Activated gamma-delta T cell (primary cell): ENCODE measurements at regions not wholly inside any gene's neighbourhood (a gene's known extent, or its start where the extent isn't known, plus 50 kb on each side); places are given as distances from the start of the nearest gene placed in this dataset.

Source experiments
- DNase-seq: peaks from one replicate; lab custom pipeline; 2025; lab: John Stamatoyannopoulos, UW

- DNase-seq: no peak
Observed at GRCh38 chr12:127726671-127727315, 540.2 kb upstream of the TMEM132C start.

- DNase-seq: no peak
Observed at GRCh38 chr12:127728285-127728684, 538.7 kb upstream of the TMEM132C start.

- no peak for DNase-seq
Observed at GRCh38 chr12:127728729-127729128, 538.2 kb upstream of the TMEM132C start.

GRCh38 chr12:127729381-127729780 lies 537.6 kb upstream of the TMEM132C start:
- DNase-seq: no peak

- DNase-seq: no peak
Observed at GRCh38 chr12:127731657-127732056, 535.3 kb upstream of the TMEM132C start.

DNA sequence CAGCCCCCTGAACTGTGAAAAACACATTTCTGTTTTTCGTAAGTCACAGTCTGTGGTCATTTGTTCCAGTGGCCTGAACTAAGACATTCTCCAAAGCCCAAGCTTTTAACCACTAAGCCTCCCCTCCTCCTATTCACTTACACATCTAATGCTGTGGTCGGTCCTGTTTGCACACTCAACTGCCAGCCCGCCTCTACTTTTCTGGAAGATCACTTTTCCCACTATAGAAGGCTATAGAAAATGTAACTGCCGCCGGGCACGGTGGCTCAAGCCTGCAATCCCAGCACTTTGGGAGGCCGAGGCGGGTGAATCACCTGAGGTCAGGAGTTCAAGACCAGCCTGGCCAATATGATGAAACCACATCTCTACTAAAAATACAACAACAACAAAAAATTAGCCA lies 524.7 kb upstream of the TMEM132C start:
- DNase-seq: no peak

DNA sequence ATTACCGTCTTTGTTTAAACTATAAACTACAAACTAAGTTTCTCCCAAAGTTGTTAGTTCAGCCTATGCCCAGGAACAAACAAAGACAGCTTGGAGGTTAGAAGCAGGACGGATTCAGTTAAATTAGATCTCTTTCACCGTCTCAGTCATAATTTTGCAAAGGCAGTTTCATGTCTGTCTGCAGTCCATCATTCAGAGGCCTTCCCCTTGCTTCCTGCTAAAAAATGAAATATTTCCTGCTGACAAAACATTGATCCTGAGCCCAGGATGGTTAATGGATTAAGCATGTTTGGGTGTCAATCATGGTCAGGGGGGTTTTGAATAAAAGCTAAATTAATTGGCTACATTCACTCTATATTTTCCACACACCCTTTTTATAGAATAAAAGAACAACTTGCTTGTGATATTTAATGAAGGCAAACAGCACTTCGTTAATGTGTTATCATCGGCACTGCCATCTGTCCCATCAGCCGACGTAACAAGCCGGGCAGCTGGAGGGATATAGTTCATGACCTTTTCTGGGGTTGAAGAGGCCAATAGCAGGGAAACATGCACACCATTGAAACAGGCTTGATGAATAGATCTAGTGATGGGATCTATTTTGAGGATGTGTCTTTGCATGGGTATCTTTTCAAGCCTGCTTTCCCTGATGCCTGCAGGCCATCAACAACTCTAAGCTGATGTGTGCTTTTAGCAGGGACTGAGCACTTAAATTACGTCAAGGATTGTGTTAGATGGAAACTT lies 521.3 kb upstream of the TMEM132C start:
- no peak for DNase-seq

DNA sequence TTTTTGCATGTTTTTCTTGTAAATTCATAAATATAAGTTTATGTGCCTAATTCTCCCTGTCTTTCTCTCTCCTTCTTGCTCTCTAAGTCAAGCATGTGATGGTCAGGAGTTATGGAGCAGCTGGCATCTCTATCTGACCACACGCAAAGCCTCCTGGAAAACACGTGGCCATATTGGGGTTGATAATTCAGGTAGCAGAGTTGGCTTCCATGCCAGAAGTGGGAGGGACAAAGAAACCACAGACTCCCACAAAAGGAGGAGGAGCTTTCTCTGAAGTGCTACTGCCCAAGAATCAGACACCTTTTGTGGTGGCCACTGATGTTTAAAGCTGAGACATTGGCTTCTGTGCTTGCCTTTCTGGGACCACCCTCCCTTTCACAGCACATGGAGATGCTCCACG lies 517.6 kb upstream of the TMEM132C start:
- no peak for DNase-seq

DNA sequence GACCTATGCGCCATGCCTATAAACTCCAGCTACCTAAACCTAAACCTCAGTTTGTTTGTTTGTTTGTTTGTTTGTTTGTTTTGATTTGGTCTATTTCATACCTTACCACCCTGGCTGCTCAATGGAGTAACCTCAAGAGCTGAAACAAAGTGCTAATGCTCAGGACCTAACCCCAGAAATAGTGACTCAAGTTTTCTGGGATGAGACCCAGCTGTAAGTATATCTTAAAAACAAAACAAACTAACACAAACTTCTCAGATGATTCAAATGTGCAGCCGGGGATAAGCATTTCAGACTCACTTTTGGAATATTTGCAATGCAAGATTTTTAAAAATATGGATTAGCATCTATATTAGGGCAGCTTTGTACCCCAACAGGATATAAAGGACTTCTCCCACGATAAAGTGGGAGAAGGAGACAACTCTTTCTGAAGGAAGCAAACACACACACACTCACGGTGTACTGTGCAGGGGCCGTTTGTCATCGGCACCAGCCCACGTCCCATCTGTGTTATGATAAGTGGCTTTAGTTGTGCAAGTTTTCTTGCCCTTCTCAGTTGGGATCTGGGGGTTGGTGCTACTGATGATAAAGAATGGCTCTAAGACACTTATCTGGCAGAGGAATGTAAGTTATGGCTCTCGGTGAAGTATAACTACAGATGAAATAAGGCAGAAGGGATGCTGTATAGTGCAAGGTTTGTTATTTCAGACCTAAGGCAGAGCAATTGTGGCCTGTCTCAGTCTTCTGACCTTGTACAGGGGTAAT lies 516.7 kb upstream of the TMEM132C start:
- no peak for DNase-seq

- no peak for DNase-seq
Observed at GRCh38 chr12:127752802-127753201, 514.2 kb upstream of the TMEM132C start.

DNA sequence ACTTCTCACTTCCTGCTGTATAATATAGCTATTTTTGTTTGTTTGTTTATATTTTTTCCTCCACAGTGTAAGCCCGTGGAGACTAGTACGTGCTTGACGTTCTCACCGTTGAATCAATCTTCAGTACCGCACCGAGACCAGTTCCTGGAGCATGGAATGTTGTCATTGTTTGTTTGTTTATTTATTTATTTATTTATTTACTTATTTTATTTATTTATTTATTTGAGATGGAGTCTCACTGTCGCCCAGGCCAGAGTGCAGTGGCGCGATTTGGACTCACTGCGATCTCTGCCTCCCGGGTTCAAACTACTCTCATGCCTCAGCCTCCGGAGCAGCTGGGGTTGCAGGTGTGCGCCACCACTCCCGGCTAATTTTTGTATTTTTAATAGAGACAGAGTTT lies 506.6 kb upstream of the TMEM132C start:
- DNase-seq: no peak

DNA sequence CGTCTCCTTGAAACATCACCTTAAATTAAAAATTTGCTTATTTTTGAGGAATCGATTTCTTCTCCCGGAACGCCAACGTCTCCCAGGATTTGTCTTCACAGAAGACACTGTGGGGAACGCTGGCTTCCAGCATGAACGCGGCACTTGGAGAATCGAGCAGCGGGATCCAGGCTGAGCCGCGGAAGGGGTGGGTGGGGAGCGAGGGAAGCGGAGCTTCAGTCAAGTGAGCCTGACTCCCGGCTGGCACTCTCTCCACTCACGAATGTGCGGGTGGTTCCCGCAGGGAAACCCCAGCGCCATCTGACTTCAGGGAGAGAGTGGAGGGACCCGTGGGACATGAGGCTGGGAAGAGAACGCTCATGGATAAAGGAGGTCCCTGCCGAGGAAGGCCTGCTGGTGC lies 506.0 kb upstream of the TMEM132C start:
- DNase-seq: no peak

- DNase-seq: no peak
Observed at GRCh38 chr12:127761880-127762279, 505.1 kb upstream of the TMEM132C start.

DNA sequence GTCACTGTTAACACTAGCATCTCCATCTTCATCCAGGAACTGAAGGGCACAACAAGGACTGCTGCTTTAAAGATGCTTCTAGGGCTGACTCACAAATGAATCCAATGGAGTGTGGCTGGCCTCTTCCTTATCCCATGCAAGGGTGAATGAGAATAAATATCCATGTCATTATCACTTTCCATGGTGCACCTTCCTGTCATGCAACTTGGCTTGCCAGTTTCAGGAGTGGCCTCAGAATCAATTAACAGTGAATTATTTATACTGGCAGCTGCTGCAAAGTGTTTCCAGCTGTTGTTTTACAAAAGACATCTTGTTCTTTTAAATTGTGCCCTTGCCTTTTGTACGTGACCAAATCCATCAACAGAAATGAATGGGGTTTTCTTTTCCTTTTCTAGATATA lies 499.3 kb upstream of the TMEM132C start:
- DNase-seq: no peak

GRCh38 chr12:127770118-127770517 lies 496.9 kb upstream of the TMEM132C start:
- DNase-seq: no peak

GRCh38 chr12:127771546-127771945 lies 495.4 kb upstream of the TMEM132C start:
- no peak for DNase-seq

DNA sequence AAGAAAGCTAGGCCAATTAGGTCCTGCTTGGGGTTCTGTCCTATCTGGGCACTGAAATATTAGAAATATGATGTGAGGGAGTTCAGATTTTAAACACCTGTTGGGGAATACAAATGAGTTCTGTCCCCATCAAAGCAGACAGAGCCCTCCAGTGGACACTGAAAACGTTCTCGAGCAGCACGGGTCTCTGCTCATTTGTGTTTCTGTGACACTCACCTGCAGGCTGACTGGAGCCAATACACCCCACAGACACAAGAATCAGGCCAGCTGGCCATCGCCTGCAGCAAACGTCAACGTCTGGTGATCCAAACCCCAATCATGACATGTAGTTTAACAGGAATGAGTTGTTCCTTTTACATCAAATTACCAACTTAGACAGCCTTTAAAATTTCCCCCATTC lies 493.4 kb upstream of the TMEM132C start:
- no peak for DNase-seq

- DNase-seq: no peak
Observed at GRCh38 chr12:127774828-127775227, 492.1 kb upstream of the TMEM132C start.

DNA sequence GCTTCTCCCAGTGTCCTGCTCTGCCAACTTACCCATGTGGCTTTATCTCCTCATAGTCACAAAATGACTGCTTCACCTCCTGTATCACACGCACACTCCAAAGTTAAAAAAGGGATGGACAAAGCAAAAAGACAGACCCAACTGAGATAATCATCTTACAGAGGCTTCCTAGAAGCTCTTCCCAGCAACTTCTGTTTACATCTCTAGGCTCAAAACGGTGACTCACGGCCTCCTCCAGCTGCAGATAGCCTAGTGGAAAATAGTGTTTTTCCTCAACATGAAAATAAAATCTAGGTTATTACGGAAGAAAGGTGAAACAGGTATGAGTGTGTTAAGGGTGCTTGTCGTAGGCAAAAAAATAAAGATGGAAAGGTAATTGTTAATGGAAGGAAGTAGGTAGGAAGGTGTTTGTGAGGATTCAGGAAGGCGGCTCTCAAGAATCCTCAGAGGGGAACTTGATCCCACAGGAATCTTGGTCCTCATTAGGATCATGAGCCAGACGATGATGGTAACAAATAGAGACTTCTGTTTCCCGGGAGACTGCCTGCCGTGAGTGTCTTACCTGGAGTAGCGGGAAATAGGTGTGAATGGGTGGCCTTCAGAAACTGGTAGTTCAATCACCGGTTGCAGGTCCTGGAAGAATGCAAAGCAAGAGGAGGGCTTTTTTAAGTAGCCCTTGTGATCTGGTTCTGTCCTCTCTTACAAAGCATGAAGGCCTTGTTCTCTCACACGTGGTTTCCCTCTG lies 487.5 kb upstream of the TMEM132C start:
- no peak for DNase-seq

DNA sequence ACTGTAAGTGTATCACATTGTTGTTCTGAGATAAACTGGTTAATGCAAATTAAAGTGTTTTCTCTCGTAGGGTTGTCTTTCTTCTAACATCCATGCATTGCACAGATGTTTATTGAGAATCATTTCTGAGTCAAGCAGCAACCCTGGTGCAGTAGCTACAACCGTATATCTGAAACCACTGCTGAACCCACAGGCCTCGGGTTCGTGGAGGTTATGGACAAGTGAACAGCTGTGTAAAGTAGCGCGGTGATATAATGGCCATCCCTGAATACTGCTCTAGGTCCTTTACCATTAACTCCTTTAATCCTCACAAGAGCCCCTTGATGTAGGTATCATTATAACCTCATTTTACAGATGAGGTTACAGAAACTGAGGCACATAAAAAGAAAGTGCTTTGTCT lies 486.1 kb upstream of the TMEM132C start:
- DNase-seq: no peak

DNA sequence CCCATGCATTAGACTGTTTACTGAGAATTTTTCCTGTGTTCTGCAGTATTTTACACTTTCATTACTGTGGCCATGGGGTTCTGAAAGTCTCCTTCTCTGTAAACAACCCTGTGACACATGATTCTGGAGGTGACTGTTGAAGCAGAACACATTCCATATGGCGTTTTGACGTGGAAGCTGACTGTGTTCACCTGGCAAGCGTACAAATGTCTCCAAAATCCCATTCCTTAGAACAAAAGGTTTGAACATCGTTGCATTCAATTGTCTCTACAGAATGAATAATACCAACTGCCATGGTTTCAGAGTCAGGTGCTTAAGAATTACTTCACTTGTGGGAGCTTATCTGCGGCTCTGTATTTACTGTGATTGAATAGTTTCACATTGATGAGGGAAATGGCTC lies 485.6 kb upstream of the TMEM132C start:
- DNase-seq: no peak

DNA sequence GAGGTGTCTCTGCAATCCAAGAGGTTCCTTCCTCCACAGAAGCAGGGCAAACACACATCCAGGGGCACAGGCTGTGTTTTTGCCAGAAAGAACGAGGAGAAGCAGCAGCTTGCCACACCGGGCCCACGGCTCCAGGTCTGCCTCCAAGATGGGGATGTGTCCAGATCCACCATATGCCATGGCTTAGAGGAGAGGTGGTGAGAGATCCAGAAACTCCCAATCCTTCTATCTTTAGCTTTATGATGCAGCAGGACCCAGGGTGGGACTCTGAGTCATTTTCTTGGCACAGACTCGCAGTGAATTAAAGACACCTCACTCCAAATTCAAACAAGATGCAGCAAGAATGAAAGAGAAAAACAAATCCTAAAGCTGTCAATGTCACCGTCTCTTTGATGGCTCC lies 481.4 kb upstream of the TMEM132C start:
- DNase-seq: no peak
